HG02973 (cell line): ENCODE measurements at regions not wholly inside any gene's neighbourhood (a gene's known extent, or its start where the extent isn't known, plus 50 kb on each side); places are given as distances from the start of the nearest gene placed in this dataset.

Experiments used
- ATAC-seq: cut with Tn5 transposase; IDR thresholded peaks from one replicate; pipeline ENCODE4 v1.9.1; 2021; ENCODE audit warnings: moderate library complexity; ENCODE audit not compliant: unreplicated experiment

- no peak for ATAC-seq
Observed at GRCh38 chr4:77360451-77360850, 203.4 kb downstream of the CCNG2 start.

- ATAC-seq, result peak; percentile 65
Observed at GRCh38 chr4:77366876-77367275, 209.9 kb downstream of the CCNG2 start.

DNA sequence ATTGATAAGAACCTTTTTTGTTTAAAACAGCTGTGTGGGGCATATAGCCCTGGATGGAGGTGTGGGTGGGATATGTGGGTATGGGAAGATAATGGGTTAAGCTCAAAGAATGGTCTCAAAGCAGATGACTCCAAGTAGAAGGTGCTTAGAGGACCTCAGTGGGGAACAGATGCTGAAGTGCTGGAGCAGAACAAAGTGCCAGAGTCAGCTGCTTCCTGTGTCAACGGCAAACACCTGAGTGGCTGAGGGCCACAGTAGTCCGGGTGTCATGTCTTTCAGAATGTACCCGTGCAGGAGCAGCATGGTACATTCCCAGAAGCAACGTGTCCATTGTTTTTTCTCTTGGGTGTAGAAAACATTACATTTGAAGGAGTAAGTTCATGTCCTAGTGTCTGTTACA is 210.6 kb downstream of the CCNG2 start:
- ATAC-seq, result no peak

DNA sequence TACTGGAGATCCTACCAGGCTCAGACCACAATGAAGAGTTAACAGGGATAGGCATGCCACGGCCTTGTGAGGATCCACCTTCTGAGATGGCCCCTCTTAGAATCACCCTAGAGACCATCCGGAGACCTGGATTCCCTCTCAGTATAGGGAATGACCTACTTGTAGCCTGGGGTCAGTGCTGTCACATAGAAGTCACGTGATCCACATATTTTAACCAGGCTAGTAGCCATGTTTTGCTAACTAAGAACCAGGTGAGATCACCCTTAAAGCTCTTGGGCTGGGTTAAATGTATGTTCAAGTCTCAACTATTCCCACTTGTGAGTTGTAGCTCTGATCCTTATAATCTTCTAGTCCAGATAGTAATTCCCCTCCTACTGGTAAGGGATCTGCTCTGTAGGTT is 215.4 kb downstream of the CCNG2 start:
- ATAC-seq, result no peak

DNA sequence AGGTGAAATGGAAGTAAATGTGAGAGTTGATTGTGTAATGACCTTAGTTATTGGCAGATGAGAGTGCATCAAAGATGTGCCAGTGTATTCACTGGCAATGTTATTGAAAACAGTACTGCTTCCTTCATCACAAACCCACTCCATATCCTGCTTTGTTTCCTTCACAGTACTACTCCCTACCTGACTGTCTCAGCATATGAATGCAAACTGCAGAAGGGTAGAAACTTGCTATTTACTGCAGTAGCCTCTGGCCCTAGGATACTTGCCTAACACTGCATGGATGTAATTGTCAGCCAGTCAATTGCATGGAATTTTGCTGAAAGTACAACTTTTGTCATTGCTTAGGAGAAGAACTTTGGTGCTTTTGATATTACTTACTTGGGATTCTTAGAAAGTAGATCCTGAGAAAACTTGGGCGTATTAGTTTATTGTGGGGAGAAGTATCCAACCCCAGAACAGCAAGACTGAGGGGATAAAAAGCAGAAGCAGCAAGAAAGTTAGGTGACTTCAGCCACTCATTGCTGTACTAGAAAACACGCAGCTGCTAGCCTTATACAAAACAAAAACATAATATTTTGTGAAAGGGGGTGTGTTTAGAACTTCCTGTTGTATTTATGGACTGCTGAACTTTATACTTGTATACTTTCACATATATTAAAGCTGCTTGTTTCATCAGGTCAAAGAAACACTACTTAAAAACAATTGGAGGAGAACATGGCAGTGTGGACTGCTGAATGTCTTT is 219.0 kb downstream of the CCNG2 start:
- ATAC-seq, result no peak

DNA sequence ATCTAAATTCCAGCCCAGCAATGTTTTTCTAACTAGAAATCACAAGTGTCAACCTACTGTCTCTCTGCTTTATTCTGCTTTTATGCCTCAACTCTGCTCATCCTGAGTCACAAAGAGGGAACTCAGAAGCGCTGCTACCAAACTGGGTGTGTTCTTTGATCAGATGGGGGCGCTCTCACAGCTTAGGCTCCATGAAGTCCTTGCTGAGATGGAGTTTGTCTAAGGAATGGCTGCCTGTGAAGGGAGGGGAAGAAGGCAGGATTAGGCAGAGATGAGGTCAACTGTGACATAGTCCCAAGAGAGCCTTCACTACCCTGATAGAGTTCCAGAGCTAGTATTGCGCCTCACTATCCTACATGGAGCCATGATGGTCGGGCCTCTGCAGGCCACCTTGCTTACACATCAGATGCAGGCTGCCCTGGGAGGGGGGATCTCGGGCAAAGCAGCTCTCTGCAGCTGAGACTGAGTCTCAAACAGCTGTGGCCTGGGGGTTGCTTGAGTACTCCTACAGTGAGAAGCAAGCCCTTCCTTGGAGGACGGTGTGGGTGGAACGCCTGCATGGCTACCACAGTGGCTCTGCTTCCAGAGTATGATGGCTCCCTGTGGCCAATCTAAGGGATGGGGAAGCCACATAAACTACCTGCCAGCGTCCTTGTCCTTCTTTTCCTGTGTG is 219.9 kb downstream of the CCNG2 start:
- ATAC-seq, result no peak

- ATAC-seq, result no peak
Observed at GRCh38 chr4:77384094-77384493, 221.5 kb upstream of the CXCL13 start.

GRCh38 chr4:77385124-77385969 is 220.3 kb upstream of the CXCL13 start:
- no peak for ATAC-seq

- no peak for ATAC-seq
Observed at GRCh38 chr4:77393996-77394395, 211.6 kb upstream of the CXCL13 start.

GRCh38 chr4:77395481-77395880 is 210.1 kb upstream of the CXCL13 start:
- no peak for ATAC-seq

DNA sequence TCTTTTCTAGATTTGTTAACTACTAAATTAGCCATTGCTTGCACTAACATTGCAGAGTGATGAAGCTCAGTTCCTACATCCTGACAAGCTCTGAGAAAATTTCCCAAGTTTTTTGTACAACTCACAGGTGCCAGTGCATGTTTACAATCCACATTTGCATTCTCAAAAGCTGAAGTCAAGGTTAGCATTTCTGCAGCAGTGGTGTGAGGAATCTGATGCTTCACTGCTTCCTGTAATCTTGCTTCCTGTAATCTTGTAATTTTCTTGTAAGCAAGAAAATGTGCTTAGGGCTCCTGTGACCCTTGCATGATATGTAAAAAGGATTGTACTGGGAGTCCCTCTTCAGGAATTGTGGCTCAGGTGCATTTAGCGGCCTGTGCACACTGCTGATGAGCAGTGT is 207.4 kb upstream of the CXCL13 start:
- ATAC-seq, result no peak

GRCh38 chr4:77399831-77400230 is 205.8 kb upstream of the CXCL13 start:
- no peak for ATAC-seq

DNA sequence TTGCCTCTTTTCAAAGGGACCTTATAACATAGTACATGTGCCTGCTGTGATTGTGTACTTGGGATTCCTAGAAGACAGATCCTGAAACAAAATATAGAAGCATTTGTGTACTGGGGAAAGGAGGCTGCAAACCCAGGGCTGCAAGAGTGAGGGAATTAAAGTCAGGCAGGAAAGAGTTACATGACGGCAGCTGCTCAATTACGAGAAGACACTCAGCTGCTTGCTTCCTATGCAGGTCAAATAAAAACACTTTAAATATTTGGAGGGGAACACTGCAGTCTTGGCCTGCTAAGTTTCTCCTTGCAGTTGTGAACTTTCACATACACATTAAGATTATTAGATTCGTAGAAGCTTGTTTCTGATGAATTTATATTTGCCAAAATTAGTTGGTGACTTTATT is 191.9 kb upstream of the CXCL13 start:
- no peak for ATAC-seq

- no peak for ATAC-seq
Observed at GRCh38 chr4:77415689-77416088, 189.9 kb upstream of the CXCL13 start.

DNA sequence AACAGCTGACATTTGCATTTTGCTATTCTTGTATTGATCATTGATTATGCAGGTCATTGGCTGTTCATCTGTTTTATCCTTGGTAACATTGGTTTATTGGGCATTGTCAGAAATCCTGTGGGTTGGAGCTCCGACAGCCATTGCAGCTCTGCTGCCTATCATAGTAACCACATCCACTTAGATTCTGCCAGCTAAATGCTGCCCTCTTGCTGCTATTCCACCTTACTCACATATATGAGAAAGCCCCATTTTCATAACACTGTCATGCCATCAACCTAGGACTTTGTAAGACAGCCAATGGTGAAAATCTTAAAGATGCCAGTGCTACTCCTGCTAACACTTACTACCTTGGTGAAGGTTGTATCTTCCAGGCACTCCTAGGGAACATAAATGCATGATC is 187.3 kb upstream of the CXCL13 start:
- no peak for ATAC-seq

GRCh38 chr4:77430847-77431246 is 174.8 kb upstream of the CXCL13 start:
- no peak for ATAC-seq

- ATAC-seq, result no peak
Observed at GRCh38 chr4:77431546-77431945, 174.1 kb upstream of the CXCL13 start.

GRCh38 chr4:77432717-77433417 is 172.8 kb upstream of the CXCL13 start:
- ATAC-seq, result no peak

DNA sequence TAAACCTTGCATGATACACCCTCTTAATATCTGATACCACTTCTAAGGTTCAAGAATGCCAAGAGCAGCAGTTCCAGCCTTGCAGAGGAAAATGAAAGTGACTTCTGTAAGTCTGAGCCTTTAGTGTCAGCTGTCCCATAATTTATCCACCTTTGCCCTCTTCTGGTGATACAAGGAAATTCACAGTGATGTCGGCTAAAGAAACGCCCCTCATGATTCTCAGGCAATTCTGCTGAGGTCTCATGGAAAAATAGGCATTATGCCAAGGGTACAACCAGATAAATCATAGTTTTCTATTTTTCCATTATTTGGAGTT is 172.2 kb upstream of the CXCL13 start:
- ATAC-seq, result peak; percentile 79

DNA sequence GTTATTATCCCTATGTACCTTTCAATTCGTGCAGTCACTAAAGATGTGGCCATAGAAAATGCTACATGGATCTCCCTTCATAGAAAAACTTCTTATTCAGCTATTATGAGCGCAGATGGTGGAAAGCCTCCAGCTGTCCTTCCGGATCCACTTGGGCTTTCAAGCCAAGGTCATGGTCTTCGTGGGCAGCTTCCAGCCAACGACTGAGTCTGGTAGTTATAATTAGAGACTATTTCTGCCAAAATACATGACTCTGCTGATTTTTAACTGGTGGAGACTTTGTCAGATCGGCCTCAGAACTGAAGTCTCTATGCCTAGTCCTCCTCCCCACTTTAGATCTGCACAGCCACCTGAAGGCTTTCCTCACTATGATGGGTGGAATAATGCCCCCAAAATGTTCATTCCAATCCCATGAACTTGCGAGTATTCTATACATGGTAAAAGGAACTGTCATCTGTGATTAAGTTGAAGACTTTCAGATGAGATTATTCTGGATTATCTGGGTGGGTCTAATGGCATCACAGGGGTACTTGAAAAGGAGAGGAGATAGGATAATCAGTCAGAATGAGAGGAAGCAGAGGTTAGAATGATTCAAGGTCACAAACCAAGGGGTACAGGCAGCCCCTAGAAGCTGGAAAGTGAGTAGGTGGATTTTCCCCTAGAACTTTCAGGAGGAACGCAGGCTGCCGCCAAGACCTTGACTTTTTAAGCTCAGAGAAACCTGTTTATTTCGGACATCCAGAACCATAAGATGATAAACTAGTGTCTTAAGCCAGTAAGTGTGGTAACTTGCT is 171.1 kb upstream of the CXCL13 start:
- ATAC-seq, result no peak

DNA sequence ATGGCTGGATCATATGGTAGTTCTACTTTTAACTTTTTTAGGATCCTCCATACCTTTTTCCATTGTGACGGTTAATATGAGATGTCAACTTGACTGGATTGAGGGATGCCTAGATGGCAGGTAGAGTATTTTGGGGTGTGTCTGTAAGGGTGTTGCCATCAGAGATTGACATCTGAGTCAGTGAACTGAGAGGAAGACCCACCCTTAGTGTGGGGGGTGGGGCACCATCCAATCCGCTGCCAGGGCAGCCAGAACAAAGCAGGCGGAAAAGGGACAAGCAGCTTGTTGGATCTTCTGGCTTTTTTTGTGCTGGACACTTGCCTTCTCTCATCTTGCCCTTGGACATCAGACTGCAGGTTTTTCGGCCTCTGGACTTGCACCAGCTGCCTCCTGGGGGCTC is 168.5 kb upstream of the CXCL13 start:
- no peak for ATAC-seq
